K562 (cell line): ENCODE measurements at regions not wholly inside any gene's neighbourhood (a gene's known extent, or its start where the extent isn't known, plus 50 kb on each side); places are given as distances from the start of the nearest gene placed in this dataset.

Experiments
- BHLHE40 ChIP-seq: IDR thresholded peaks from 2 replicates; pipeline ENCODE4 v1.6.1; 2011; ENCODE audit warnings: low read length, improper control_type of control experiment
- EP300 ChIP-seq: IDR thresholded peaks from 2 replicates; pipeline ENCODE4 v1.6.1; 2012; ENCODE audit warnings: low read length, improper control_type of control experiment
- HDAC2 ChIP-seq: fragments of 450-650 bp; IDR thresholded peaks from 2 replicates; pipeline ENCODE4 v1.6.1; 2016; ENCODE audit warnings: mild to moderate bottlenecking
- HMG20B ChIP-seq: fragments of 250-450 bp; sonication (Bioruptor Pico); IDR thresholded peaks from 2 replicates; pipeline ENCODE4 v1.5.0; 2021; ENCODE audit warnings: mild to moderate bottlenecking
- RCOR1 ChIP-seq, 2 experiments: IDR thresholded peaks; 2 replicates each; pipeline ENCODE4 v1.6.1; 2012; ENCODE audit warnings: low read depth in 2 of 2, low read length in 2 of 2, borderline replicate concordance in 1 of 2, improper control_type of control experiment in 1 of 2
- TCF3 ChIP-seq: sonication (generic); formaldehyde crosslinking; IDR thresholded peaks from 2 replicates; pipeline ENCODE4 v1.4.0; 2020; ENCODE audit warnings: mild to moderate bottlenecking, missing genetic modification reagents
- TF ChIP-seq, protein P1 (sequence below), 3 experiments: IDR thresholded peaks in 2 of 3; conservative IDR thresholded peaks in 1 of 3; 2 replicates each; pipeline ENCODE4 v1.5.1; 2011 to 2012; ENCODE audit warnings: low read length in 3 of 3, mild to moderate bottlenecking in 3 of 3, control low read depth in 2 of 3, improper control_type of control experiment in 1 of 3, inconsistent platforms in 1 of 3, low read depth in 1 of 3, mixed read lengths in 1 of 3, moderate library complexity in 1 of 3; ENCODE audit not compliant: insufficient read depth in 2 of 3
- TF ChIP-seq, protein P2 (sequence below), 2 experiments: IDR thresholded peaks; 2 replicates each; pipeline ENCODE4 v1.6.1; 2011; ENCODE audit warnings: borderline replicate concordance in 1 of 2, control low read depth in 1 of 2, low read depth in 1 of 2, low read length in 1 of 2, mild to moderate bottlenecking in 1 of 2, mixed read lengths in 1 of 2, moderate library complexity in 1 of 2; ENCODE audit not compliant: insufficient read depth in 1 of 2, insufficient read length in 1 of 2, poor library complexity in 1 of 2, severe bottlenecking in 1 of 2; ENCODE audit errors: extremely low read depth in 1 of 2

DNA sequence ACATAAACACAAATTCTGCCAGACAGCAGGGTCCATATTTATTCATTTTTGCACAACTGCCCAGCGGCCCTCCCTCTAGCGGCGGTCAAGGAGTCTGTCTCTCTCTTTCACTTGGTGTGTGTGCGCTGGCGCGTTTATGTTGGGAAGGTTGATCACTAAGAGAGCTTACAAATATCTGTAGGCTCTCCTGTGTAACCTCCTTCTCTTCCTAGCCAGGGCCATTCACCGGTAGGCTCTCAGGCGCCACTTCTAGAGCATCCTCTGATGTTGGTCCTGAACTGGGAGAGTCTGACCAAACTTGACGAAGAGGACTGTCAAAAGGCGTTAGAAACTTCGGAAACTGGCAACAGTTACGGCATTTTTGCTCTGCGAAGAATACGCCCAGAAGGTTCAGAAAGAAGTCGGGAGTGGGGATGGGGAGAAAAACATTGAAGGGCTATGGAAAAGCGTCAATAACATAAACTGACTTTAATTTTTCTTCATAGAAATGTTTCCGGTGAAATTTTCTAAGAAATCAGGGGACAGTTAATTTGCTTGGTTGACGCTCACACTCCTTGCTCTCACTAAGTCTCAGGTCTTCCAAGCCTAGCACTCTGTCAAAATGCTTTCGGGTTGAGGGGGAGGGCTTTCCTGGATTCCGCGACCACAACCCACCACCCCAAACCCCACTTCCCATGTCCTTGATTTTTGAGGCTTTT, 731.1 kb downstream of the ZWINT start:
- no peak for TF ChIP-seq BHLHE40
- TF ChIP-seq TCF3 = no peak
- TF ChIP-seq RCOR1 (IDR thresholded peaks at IDR 0.05; ENCODE audit: borderline replicate concordance in 1 of 2, low read depth in 2 of 2, low read length in 2 of 2) = no peak
- TF ChIP-seq, protein P1, sequence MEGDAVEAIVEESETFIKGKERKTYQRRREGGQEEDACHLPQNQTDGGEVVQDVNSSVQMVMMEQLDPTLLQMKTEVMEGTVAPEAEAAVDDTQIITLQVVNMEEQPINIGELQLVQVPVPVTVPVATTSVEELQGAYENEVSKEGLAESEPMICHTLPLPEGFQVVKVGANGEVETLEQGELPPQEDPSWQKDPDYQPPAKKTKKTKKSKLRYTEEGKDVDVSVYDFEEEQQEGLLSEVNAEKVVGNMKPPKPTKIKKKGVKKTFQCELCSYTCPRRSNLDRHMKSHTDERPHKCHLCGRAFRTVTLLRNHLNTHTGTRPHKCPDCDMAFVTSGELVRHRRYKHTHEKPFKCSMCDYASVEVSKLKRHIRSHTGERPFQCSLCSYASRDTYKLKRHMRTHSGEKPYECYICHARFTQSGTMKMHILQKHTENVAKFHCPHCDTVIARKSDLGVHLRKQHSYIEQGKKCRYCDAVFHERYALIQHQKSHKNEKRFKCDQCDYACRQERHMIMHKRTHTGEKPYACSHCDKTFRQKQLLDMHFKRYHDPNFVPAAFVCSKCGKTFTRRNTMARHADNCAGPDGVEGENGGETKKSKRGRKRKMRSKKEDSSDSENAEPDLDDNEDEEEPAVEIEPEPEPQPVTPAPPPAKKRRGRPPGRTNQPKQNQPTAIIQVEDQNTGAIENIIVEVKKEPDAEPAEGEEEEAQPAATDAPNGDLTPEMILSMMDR (IDR thresholded peaks at IDR 0.05 in 2 of 3, conservative IDR thresholded peaks at IDR 0.05 in 1 of 3; ENCODE audit: insufficient read depth in 2 of 3, low read depth in 1 of 3, low read length in 3 of 3) = peak in 1 of 3 experiments; percentile 18; a peak in 1 of 6 replicates
- TF ChIP-seq, protein P2, sequence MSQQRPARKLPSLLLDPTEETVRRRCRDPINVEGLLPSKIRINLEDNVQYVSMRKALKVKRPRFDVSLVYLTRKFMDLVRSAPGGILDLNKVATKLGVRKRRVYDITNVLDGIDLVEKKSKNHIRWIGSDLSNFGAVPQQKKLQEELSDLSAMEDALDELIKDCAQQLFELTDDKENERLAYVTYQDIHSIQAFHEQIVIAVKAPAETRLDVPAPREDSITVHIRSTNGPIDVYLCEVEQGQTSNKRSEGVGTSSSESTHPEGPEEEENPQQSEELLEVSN (IDR thresholded peaks at IDR 0.05; ENCODE audit: borderline replicate concordance in 1 of 2, extremely low read depth in 1 of 2, insufficient read depth in 1 of 2, insufficient read length in 1 of 2, low read depth in 1 of 2, low read length in 1 of 2, poor library complexity in 1 of 2, severe bottlenecking in 1 of 2) = no peak
- no peak for TF ChIP-seq HMG20B
- no peak for TF ChIP-seq HDAC2
- no peak for TF ChIP-seq EP300
